ENCODE measurements at regions not wholly inside any gene's neighbourhood (a gene's known extent, or its start where the extent isn't known, plus 50 kb on each side); places are given as distances from the start of the nearest gene placed in this dataset.

- TF ChIP-seq CTCF (conservative IDR thresholded peaks at IDR 0.05; ENCODE audit: low read length) (no peak), EZH2phosphoT487 (IDR thresholded peaks at IDR 0.05; ENCODE audit: borderline replicate concordance, low read depth, low read length) (no peak)
These were observed 429.6 kb downstream of the SLCO4C1 start for GRCh38 chr5:101866473-101866872.

Data from OCI-LY7 (cell line).